ENCODE measurements at regions not wholly inside any gene's neighbourhood (a gene's known extent, or its start where the extent isn't known, plus 50 kb on each side); places are given as distances from the start of the nearest gene placed in this dataset.

DNA sequence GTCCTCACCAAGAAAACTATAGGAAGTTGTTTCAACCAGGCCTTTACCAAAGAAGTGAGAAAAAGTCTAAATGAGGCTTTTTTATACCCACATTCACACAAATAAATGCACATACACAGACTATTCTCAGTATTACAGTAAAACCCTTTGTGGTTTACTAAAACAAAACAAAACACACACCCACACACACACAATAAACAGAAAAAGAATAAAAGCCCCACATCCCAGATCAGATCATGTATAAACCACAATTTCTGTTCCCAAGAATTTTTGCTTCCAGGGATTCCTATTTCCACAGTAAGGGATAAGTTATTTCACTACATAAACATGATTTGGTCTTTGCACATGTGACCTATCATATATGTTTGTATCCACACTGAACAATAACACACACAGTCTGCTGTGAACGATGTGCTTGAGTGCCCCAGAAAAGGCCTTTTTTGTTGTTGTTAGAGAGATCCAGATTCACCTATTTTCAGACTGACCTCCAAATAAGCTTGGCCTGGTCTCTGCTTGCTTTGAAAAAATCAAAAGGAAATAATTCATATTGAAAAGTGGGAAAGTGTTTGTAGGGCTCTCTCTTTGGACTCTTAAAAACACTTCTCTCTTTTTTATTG, 283.4 kb upstream of the ATP11B start:
- WGBS = no CpG with 5 or more reads among the region's 1 CpG
- Histone ChIP-seq H2BK120ac (ENCODE audit: low read depth, low read length) (no peak overlapping the region), H2AFZ (ENCODE audit: low read depth, low read length) (no peak overlapping the region), H3K23ac (ENCODE audit: low read length in 2 of 2) (no peak overlapping the region), H3K79me1 (replicated peaks; ENCODE audit: low read length, poor library complexity, severe bottlenecking) (no peaks in the 10 kb centered on the region), H2BK12ac (ENCODE audit: low read length in 2 of 2) (no peak overlapping the region), H2BK5ac (ENCODE audit: low read depth, low read length, poor library complexity, severe bottlenecking) (no peak overlapping the region), H4K8ac (ENCODE audit: low read length) (no peak overlapping the region), H3K4me2 (ENCODE audit: low read length, poor library complexity, severe bottlenecking) (no peak overlapping the region), H4K91ac (ENCODE audit: low read length) (no peak overlapping the region), H3K4me1 (ENCODE audit: control insufficient read depth, insufficient read depth, low read depth, low read length) (no peaks in the 10 kb centered on the region), H2BK15ac (ENCODE audit: low read depth, poor library complexity, severe bottlenecking) (no peak overlapping the region), H3K18ac (ENCODE audit: low read depth in 1 of 2, low read length in 2 of 2) (no peak overlapping the region), H2AK5ac (ENCODE audit: low read length, severe bottlenecking) (no peak overlapping the region), H3K14ac (ENCODE audit: low read length in 2 of 2) (no peak overlapping the region), H3K36me3 (ENCODE audit: control insufficient read depth in 1 of 2, insufficient read depth in 2 of 2, low read depth in 1 of 2, low read length in 2 of 2) (no peaks in the 10 kb centered on the region), H3K9me3 (ENCODE audit: control insufficient read depth, low read length) (no peaks in the 10 kb centered on the region), H3K27me3 (ENCODE audit: control insufficient read depth in 1 of 2, insufficient read depth in 1 of 2, low read length in 2 of 2) (peaks cover 0 to 4% of the 10 kb centered on the region in 2 experiments), H3K27ac (ENCODE audit: low read length, poor library complexity, severe bottlenecking) (no peak overlapping the region), H3K4ac (ENCODE audit: low read depth in 1 of 2, low read length in 2 of 2) (no peak overlapping the region), H3K4me3 (ENCODE audit: insufficient read depth in 1 of 2, low read depth in 1 of 2, low read length in 2 of 2) (no peak overlapping the region), H3K9ac (ENCODE audit: low read length) (no peak overlapping the region)
- DNase-seq = no peak

DNA sequence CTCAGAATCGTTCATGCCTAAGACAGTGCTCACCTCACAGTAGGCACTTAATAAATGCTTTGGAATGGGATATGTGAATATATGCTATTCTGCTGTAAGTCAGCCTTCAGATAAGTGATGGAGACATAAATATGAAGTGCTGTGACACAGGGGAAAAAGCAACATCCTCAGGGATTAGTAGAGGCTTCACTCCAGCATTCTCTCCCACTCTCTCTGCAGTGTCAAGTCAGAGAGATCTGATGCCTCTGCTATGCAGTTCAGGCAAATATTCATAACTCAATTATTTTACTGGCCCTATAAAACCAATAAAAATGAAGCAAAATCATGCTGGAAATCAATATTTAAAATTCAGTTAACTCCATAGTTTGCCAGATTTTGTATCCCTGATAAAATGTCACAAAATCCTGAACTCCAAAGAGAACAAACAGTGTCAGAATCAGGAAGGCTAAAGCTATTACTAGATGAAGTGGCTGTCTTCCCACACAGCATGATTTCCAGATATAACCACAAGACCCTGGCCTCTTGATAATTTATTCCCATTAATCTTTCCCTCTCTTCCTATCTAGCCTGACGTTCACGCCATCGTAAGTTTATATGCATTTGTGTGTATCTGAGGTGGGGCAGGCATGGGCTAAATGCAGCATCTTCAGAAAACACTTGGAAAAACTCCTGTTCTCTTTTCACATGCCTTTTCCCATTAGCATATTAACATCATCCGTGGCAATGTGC, 278.9 kb upstream of the ATP11B start:
- Histone ChIP-seq H2AK5ac (ENCODE audit: low read length, severe bottlenecking) (no peak overlapping the region), H3K4me2 (ENCODE audit: low read length, poor library complexity, severe bottlenecking) (no peak overlapping the region), H2BK12ac (ENCODE audit: low read length in 2 of 2) (no peak overlapping the region), H3K23ac (ENCODE audit: low read length in 2 of 2) (no peak overlapping the region), H4K91ac (ENCODE audit: low read length) (no peak overlapping the region), H3K9me3 (ENCODE audit: control insufficient read depth, low read length) (no peaks in the 10 kb centered on the region), H3K18ac (ENCODE audit: low read depth in 1 of 2, low read length in 2 of 2) (no peak overlapping the region), H3K79me1 (replicated peaks; ENCODE audit: low read length, poor library complexity, severe bottlenecking) (no peaks in the 10 kb centered on the region), H3K9ac (ENCODE audit: low read length) (no peak overlapping the region), H2BK15ac (ENCODE audit: low read depth, poor library complexity, severe bottlenecking) (no peak overlapping the region), H2AFZ (ENCODE audit: low read depth, low read length) (no peak overlapping the region), H2BK5ac (ENCODE audit: low read depth, low read length, poor library complexity, severe bottlenecking) (no peak overlapping the region), H2BK120ac (ENCODE audit: low read depth, low read length) (no peak overlapping the region), H3K27ac (ENCODE audit: low read length, poor library complexity, severe bottlenecking) (no peak overlapping the region), H3K27me3 (ENCODE audit: control insufficient read depth in 1 of 2, insufficient read depth in 1 of 2, low read length in 2 of 2) (peaks cover 0 to 6% of the 10 kb centered on the region in 2 experiments), H3K36me3 (ENCODE audit: control insufficient read depth in 1 of 2, insufficient read depth in 2 of 2, low read depth in 1 of 2, low read length in 2 of 2) (no peaks in the 10 kb centered on the region), H3K14ac (ENCODE audit: low read length in 2 of 2) (no peak overlapping the region), H4K8ac (ENCODE audit: low read length) (no peak overlapping the region), H3K4me3 (ENCODE audit: insufficient read depth in 1 of 2, low read depth in 1 of 2, low read length in 2 of 2) (no peak overlapping the region), H3K4me1 (ENCODE audit: control insufficient read depth, insufficient read depth, low read depth, low read length) (no peaks in the 10 kb centered on the region), H3K4ac (ENCODE audit: low read depth in 1 of 2, low read length in 2 of 2) (no peak overlapping the region)
- WGBS = 80% methylated on average over 1 of the region's 5 CpGs
- DNase-seq = no peak

DNA sequence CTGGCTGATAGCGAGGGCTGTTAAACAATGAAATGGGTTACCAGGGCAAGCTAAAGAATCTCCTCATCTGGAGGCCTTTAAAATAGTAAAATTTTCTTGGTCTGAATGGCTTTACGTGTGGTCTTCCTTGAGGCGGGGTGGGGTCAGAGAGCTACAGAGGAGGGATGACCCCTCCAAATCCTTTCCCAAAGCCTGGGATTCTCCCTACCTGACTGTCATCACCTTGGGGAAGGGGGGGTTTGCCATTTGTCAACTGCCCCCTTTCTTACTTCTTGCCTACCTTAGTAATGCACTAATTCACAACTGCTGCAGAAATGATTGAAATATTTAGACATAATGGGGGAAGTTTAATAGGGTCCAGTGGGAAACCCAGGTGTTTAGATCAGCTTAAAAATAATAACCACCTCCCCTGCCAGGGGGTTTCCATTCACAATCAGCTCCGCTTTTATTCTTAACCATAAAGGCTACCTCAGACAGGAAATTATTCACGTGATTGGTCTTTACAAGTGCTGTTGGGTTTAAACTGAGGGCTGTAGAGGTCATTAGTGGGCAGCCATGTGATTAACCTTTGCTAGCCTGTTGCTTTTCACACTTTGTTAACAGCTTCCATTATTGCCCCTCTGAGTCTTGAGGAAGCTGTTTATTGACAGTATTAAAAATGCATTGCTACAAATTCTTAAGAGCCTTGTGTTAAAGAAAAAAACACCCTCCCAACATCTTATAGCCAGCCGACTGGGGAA, 276.5 kb upstream of the ATP11B start:
- H4K8ac ChIP-seq (ENCODE audit: low read length) = no peak overlapping the region
- no peak overlapping the region for H3K4me3 ChIP-seq (ENCODE audit: insufficient read depth in 1 of 2, low read depth in 1 of 2, low read length in 2 of 2)
- H3K23ac ChIP-seq (ENCODE audit: low read length in 2 of 2) = no peak overlapping the region
- no peak overlapping the region for H3K18ac ChIP-seq (ENCODE audit: low read depth in 1 of 2, low read length in 2 of 2)
- no peaks in the 10 kb centered on the region for H3K36me3 ChIP-seq (ENCODE audit: control insufficient read depth in 1 of 2, insufficient read depth in 2 of 2, low read depth in 1 of 2, low read length in 2 of 2)
- H3K9ac ChIP-seq (ENCODE audit: low read length) = no peak overlapping the region
- no peak overlapping the region for H2BK5ac ChIP-seq (ENCODE audit: low read depth, low read length, poor library complexity, severe bottlenecking)
- no peak overlapping the region for H2BK12ac ChIP-seq (ENCODE audit: low read length in 2 of 2)
- H3K27me3 ChIP-seq (ENCODE audit: control insufficient read depth in 1 of 2, insufficient read depth in 1 of 2, low read length in 2 of 2) = peaks cover 0 to 6% of the 10 kb centered on the region in 2 experiments
- no peak for DNase-seq
- WGBS = 49% methylated on average over 4 of the region's 6 CpGs
- H2BK120ac ChIP-seq (ENCODE audit: low read depth, low read length) = no peak overlapping the region
- H3K27ac ChIP-seq (ENCODE audit: low read length, poor library complexity, severe bottlenecking) = no peak overlapping the region
- no peak overlapping the region for H3K14ac ChIP-seq (ENCODE audit: low read length in 2 of 2)
- no peak overlapping the region for H2AK5ac ChIP-seq (ENCODE audit: low read length, severe bottlenecking)
- no peak overlapping the region for H2BK15ac ChIP-seq (ENCODE audit: low read depth, poor library complexity, severe bottlenecking)
- H3K79me1 ChIP-seq (replicated peaks; ENCODE audit: low read length, poor library complexity, severe bottlenecking) = no peaks in the 10 kb centered on the region
- H4K91ac ChIP-seq (ENCODE audit: low read length) = no peak overlapping the region
- H3K9me3 ChIP-seq (ENCODE audit: control insufficient read depth, low read length) = no peaks in the 10 kb centered on the region
- no peak overlapping the region for H3K4ac ChIP-seq (ENCODE audit: low read depth in 1 of 2, low read length in 2 of 2)
- no peak overlapping the region for H2AFZ ChIP-seq (ENCODE audit: low read depth, low read length)
- no peak overlapping the region for H3K4me2 ChIP-seq (ENCODE audit: low read length, poor library complexity, severe bottlenecking)
- no peaks in the 10 kb centered on the region for H3K4me1 ChIP-seq (ENCODE audit: control insufficient read depth, insufficient read depth, low read depth, low read length)

DNA sequence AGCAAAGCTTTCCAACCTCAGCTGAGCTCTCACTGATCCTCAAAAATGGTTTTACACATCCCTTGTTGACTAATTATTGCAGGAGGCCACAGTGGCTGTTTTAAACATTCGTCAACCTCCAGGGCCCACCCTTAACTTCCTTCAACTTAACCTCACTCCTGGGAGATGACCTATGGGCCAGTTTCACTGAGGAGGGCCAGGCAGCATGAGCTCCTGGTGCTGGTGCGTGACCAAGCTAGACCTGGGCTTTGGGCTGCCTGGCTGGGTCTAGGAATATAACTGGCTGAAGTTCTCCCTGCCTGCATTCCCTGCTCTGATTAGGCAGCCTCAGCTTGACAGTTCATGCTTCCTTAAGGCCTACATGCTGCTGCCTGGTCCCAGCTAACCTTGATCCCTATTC, 273.7 kb upstream of the ATP11B start:
- Histone ChIP-seq H3K36me3 (ENCODE audit: control insufficient read depth in 1 of 2, insufficient read depth in 2 of 2, low read depth in 1 of 2, low read length in 2 of 2) (no peaks in the 10 kb centered on the region), H2BK5ac (ENCODE audit: low read depth, low read length, poor library complexity, severe bottlenecking) (no peak overlapping the region)

More for the DNA sequence above, 273.7 kb upstream of the ATP11B start:
- Histone ChIP-seq H3K27me3 (ENCODE audit: control insufficient read depth in 1 of 2, insufficient read depth in 1 of 2, low read length in 2 of 2) (peaks cover 0 to 6% of the 10 kb centered on the region in 2 experiments), H2AFZ (ENCODE audit: low read depth, low read length) (no peak overlapping the region), H3K18ac (ENCODE audit: low read depth in 1 of 2, low read length in 2 of 2) (no peak overlapping the region), H4K8ac (ENCODE audit: low read length) (no peak overlapping the region), H2BK15ac (ENCODE audit: low read depth, poor library complexity, severe bottlenecking) (no peak overlapping the region), H3K4me2 (ENCODE audit: low read length, poor library complexity, severe bottlenecking) (no peak overlapping the region), H4K91ac (ENCODE audit: low read length) (no peak overlapping the region), H3K14ac (ENCODE audit: low read length in 2 of 2) (no peak overlapping the region), H3K27ac (ENCODE audit: low read length, poor library complexity, severe bottlenecking) (no peak overlapping the region), H3K23ac (ENCODE audit: low read length in 2 of 2) (no peak overlapping the region), H3K79me1 (replicated peaks; ENCODE audit: low read length, poor library complexity, severe bottlenecking) (no peaks in the 10 kb centered on the region), H2BK120ac (ENCODE audit: low read depth, low read length) (no peak overlapping the region), H2BK12ac (ENCODE audit: low read length in 2 of 2) (no peak overlapping the region), H3K4me1 (ENCODE audit: control insufficient read depth, insufficient read depth, low read depth, low read length) (no peaks in the 10 kb centered on the region), H3K4me3 (ENCODE audit: insufficient read depth in 1 of 2, low read depth in 1 of 2, low read length in 2 of 2) (no peak overlapping the region), H3K9me3 (ENCODE audit: control insufficient read depth, low read length) (no peaks in the 10 kb centered on the region), H2AK5ac (ENCODE audit: low read length, severe bottlenecking) (no peak overlapping the region), H3K4ac (ENCODE audit: low read depth in 1 of 2, low read length in 2 of 2) (no peak overlapping the region), H3K9ac (ENCODE audit: low read length) (no peak overlapping the region)
- WGBS = 63% methylated on average over 2 of the region's 2 CpGs
- no peak for DNase-seq
